VCaP (cell line): ENCODE measurements at regions not wholly inside any gene's neighbourhood (a gene's known extent, or its start where the extent isn't known, plus 50 kb on each side); places are given as distances from the start of the nearest gene placed in this dataset.
A peak's percentile ranks its signal among the peaks of the same experiment; 100 is the strongest.

Experiments used
- H3K27ac ChIP-seq: fragments of 450-650 bp; 2 replicates; pipeline ENCODE4 v1.5.1; 2017
- TF ChIP-seq, protein P1 (sequence below): fragments of 450-650 bp; conservative IDR thresholded peaks from 2 replicates; pipeline ENCODE4 v1.5.1; 2017; ENCODE audit warnings: mild to moderate bottlenecking, moderate library complexity

DNA sequence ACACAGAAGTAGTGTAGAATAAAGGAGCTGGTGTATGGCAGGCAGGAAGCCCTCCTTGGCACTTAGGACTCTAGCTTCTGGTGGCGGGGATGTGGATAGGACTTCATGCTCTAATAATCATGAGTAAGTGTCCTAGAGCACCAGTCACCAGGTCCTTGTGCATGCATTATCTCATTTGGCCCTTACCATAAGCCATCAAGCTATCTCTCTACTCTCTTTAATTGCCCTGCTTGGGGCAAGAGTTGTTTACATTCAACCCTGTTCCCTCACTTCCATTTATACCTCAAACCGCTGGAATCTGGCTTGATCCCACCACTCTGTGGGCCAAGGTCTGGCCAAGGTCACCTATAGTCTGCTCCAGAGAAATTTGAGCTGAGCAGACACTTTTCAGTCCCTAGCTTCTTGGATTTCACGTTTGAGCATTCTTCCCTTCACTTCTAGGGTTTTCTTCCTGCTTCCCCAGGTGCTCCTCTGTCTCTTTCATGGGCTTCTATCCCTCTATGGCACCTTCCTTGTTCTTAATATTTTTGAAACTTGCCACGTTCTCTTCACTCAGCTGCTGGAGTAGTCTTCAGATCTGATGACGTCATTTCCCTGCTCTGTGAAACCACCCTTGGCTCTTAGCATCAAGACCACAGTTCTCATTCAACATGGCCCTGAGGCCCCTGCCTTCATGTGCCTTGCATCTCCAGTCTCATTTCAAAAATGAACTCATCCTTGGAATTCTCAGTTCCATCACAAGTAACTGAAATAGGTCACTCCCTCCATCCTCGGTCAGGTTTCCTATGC is 94.9 kb upstream of the GATA6 start:
- TF ChIP-seq, protein P1, sequence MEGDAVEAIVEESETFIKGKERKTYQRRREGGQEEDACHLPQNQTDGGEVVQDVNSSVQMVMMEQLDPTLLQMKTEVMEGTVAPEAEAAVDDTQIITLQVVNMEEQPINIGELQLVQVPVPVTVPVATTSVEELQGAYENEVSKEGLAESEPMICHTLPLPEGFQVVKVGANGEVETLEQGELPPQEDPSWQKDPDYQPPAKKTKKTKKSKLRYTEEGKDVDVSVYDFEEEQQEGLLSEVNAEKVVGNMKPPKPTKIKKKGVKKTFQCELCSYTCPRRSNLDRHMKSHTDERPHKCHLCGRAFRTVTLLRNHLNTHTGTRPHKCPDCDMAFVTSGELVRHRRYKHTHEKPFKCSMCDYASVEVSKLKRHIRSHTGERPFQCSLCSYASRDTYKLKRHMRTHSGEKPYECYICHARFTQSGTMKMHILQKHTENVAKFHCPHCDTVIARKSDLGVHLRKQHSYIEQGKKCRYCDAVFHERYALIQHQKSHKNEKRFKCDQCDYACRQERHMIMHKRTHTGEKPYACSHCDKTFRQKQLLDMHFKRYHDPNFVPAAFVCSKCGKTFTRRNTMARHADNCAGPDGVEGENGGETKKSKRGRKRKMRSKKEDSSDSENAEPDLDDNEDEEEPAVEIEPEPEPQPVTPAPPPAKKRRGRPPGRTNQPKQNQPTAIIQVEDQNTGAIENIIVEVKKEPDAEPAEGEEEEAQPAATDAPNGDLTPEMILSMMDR, result no peak
- no peak overlapping the region for H3K27ac ChIP-seq

- peak overlapping the region; percentile 26; the same call in 1 of the 2 replicates for H3K27ac ChIP-seq
- TF ChIP-seq, protein P1, result no peak
These were observed 89.4 kb upstream of the GATA6 start for GRCh38 chr18:22080035-22080434.

DNA sequence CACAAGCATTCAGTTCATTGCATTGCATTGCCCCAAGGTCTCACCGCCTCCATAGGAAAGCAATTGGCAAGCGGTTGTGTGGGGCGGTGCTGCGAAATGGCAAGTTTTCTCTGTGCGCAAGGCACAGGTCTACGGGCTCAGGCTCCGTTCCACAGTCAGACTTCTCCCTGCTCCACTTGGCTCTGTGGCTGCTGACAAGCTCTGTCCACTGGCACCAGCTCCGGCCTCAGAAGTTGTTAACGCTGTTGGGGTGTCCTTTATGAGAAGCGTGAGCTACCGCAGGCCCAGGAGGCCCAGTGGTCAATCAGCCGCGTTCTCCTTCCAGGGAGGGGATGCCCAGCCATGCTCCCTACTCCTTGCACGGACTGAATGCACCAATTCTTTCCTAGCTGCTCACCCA is 87.0 kb upstream of the GATA6 start:
- no peak overlapping the region for H3K27ac ChIP-seq
- TF ChIP-seq, protein P1, result no peak

GRCh38 chr18:22084547-22084946 is 84.8 kb upstream of the GATA6 start:
- no peak overlapping the region for H3K27ac ChIP-seq
- TF ChIP-seq, protein P1, result no peak

- TF ChIP-seq, protein P1, result no peak
- H3K27ac ChIP-seq, result no peak overlapping the region
These were observed 82.4 kb upstream of the GATA6 start for GRCh38 chr18:22086973-22087372.

GRCh38 chr18:22088029-22088428 is 81.4 kb upstream of the GATA6 start:
- H3K27ac ChIP-seq, result no peak overlapping the region
- TF ChIP-seq, protein P1, result no peak

GRCh38 chr18:22088996-22089640 is 80.3 kb upstream of the GATA6 start:
- H3K27ac ChIP-seq, result no peak overlapping the region
- TF ChIP-seq, protein P1, result no peak
